B cell (primary cell): ENCODE measurements at regions not wholly inside any gene's neighbourhood (a gene's known extent, or its start where the extent isn't known, plus 50 kb on each side); places are given as distances from the start of the nearest gene placed in this dataset.

Experiments
- EZH2 ChIP-seq: IDR thresholded peaks from 2 replicates; pipeline ENCODE4 v1.6.1; 2012; ENCODE audit warnings: borderline replicate concordance, low read depth, mild to moderate bottlenecking, moderate library complexity, low read length; ENCODE audit not compliant: insufficient read depth, poor library complexity, severe bottlenecking
- TF ChIP-seq, protein P1 (sequence below): fragments of 200-600 bp; IDR thresholded peaks from one replicate; pipeline ENCODE4 v1.8.0; 2022; ENCODE audit warnings: antibody characterized with exemption, mild to moderate bottlenecking

DNA sequence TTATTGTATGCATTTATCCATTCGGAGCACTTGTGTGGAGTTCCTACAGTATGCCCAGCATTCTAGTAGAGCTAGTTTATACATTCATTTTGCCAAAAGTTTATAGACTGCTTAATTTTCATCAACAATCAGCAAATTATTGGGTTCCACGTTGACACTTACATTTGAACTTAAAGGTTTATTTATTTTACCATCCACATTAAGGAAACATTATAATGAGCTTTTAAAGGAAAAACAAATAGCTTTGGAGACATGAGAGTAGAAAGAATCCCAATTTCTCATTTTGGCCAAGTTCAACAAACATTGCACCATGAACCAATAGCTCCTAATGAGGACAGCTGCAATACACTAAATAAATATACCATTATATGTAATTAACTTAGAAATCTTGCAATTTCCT, 501.2 kb upstream of the SMIM21 start:
- TF ChIP-seq, protein P1, sequence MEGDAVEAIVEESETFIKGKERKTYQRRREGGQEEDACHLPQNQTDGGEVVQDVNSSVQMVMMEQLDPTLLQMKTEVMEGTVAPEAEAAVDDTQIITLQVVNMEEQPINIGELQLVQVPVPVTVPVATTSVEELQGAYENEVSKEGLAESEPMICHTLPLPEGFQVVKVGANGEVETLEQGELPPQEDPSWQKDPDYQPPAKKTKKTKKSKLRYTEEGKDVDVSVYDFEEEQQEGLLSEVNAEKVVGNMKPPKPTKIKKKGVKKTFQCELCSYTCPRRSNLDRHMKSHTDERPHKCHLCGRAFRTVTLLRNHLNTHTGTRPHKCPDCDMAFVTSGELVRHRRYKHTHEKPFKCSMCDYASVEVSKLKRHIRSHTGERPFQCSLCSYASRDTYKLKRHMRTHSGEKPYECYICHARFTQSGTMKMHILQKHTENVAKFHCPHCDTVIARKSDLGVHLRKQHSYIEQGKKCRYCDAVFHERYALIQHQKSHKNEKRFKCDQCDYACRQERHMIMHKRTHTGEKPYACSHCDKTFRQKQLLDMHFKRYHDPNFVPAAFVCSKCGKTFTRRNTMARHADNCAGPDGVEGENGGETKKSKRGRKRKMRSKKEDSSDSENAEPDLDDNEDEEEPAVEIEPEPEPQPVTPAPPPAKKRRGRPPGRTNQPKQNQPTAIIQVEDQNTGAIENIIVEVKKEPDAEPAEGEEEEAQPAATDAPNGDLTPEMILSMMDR = no peak
- TF ChIP-seq EZH2 = no peak
